Skin of body (tissue), 1 donor: ENCODE measurements at regions not wholly inside any gene's neighbourhood (a gene's known extent, or its start where the extent isn't known, plus 50 kb on each side); places are given as distances from the start of the nearest gene placed in this dataset.
"Not testable (repeated sequence)": the region's sequence is repeated elsewhere in the genome, so short reads cannot be mapped to it uniquely, and the experiment has no call there.

Source experiments
- DNase-seq: peaks from one replicate; lab custom pipeline; 2025; lab: John Stamatoyannopoulos, UW

DNA sequence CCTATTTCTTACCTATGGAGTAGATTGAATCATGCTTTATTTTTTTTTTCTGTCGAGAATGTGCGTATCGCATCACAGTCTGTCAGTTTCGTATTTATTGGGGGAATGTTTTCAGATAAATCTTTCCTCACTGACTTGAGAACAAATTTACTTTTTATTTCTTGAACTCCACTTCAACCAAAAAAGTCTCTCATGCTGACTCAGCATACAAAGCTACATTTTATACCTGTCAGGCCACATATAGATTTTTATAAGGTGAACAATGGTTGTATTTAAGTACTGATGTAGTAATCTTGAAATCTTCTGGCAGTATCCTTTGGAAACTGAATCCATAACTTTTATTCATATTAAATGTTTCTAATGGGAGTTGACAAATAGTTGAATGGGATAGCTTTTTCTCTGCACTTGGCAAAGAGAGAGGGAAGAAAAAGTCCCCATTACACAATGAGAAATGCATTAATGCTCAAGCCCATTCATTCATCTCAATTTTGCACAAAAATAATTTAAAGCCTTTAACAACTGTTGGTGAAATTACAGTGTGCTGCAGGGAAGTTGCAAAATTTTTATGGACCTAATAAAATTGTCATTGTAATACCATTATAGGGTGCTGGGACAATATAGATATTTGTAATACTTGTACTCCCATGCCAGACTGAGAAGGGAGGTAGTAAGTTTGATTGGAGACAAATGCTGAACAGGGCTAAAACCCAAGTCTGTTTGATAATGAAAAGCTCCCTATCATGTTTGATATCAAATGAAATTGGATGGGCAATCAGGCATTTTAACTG is 367.6 kb downstream of the HLX start:
- DNase-seq = peak; percentile 20

DNA sequence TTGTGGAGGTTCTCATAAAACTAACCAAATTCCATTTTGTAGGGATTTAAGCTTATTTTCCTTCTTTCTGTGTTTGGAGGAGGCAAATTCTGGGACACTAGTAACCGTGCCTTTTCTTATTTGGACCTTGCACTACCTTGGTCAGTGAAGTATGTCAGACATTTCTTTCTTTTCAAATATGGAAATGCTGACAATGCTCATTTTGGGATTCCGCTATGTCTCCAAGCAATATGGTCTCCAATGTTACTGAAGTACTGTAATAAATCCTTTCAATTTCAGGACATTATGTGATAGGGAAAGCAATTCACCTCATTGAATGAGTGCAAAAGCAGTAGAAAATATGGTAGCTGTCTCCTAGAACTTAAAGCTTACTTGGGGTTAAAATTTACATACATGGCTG is 372.3 kb downstream of the HLX start:
- no peak for DNase-seq

DNA sequence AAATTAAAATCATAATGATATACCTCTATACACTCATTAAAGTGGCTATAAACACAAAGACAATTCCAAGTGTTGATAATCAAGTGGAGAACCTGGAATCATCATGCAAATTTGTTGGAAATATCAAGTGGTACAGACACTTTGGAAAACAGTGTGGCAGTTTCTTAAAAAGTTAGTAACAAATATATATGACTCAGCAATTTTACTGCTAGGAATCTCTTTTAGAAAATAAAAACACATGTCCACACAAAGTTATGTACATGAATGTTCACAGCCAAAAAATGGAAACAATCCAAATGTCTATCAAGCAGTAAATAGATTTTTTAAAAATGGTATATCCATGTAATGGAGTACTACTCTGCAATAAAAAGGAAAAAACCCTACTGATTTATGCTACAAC is 375.6 kb downstream of the HLX start:
- DNase-seq = no peak

DNA sequence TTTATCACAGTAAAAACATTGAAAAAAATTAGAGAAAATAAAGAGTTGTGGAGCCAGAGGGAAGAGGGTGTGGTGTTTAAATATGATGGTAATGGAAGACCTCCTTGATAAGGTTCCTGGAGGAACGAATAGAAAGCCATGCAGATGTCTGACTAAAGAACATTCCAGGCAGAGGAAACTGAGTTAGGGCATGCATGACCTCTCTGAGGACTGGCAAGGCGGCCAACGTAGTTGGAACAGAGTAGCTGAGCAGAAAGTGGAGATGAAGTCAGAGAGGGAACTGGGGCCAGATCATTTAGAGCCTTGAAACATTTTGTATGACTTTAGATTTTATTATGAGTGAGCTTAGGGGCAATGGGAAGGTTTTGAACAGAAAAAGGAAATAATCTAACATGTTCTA is 377.5 kb downstream of the HLX start:
- DNase-seq = no peak

DNA sequence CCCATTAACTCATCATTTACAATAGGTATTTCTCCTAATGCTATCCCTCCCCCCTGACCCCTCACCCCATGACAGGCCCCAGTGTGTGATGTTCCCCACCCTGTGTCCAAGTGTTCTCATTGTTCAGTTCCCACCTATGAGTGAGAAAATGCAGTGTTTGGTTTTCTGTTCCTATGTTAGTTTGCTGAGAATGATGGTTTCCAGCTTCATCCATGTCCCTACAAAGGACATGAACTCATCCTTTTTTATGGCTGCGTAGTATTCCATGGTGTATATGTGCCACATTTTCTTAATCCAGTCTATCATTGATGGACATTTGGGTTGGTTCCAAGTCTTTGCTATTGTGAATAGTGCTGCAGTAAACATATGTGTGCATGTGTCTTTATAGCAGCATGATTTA is 378.3 kb downstream of the HLX start:
- DNase-seq = not testable (repeated sequence)

DNA sequence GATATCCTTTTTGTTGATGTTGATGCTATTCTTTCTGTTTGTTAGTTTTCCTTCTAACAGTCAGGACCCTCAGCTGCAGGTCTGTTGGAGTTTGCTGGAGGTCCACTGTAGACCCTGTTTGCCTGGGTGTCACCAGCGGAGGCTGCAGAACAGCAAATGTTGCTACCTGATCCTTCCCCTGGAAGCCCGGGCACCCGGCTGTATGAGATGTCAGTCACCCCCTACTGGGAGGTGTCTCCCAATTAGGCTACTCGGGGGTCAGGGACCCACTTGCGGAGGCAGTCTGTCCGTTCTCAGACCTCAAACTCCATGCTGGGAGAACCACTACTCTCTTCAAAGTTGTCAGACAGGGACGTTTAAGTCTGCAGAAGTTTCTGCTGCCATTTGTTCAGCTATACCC is 383.4 kb downstream of the HLX start:
- not testable (repeated sequence) for DNase-seq

DNA sequence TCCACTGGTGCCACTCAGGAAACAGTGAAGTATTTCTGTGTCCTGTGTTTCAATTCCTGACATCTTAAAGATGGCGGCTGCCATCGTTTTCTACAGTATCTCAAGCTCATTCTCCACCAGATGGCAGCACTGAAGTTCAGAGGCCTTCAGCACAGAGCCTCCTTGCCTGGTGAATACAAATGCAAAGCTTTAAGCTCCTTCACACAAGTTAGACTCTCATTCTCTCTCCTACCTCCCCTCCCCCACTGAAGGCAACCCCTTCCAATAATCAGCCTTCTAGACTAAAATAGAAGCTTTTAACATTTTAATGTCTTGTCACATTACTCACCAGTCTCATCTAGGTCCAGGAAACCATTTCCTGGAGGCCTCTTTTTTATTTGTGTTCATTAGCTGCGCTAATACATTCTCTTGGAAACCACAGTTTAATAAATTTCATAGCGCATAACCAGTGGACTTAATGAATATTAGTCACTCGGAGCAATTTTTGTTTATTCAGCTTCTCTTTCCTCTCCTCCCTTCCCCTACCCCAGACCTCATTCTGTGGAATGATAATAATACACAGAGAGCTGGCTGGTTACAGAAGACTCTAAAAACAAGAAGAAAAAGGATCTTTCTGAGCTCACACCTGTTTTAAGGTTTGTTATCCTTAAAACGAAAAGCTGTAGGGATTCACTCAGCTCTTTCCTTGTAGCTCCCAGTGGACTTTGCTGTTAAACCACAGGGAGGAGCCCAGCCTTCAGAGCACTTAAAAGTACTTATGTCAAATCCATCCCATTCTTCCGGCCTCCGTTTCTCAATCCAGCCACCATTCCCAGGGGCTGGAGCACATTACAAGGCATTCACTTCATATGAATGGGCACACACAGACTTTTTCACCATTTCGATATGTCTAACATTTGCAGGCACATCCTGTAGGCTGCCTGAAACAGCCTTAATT is 384.9 kb downstream of the HLX start:
- DNase-seq = peak; percentile 25

DNA sequence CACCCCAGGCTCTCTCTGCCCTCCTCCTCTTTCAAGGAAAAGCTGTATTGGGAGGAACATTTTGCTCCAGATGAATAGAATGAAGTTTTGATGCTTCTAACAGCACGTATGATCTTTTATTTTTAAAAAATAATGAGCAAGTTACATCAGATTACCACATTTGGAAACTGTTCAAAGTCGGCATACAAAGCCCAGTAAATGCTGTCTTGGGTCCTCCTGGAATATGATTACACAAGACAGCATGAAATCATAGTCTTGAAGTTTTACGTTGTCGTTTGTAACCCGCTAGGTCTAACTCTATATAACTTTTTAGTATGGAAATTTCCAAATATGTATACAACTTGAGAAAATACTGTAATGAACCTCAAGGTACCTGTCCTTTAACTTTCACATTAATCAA is 385.6 kb downstream of the HLX start:
- DNase-seq = no peak

DNA sequence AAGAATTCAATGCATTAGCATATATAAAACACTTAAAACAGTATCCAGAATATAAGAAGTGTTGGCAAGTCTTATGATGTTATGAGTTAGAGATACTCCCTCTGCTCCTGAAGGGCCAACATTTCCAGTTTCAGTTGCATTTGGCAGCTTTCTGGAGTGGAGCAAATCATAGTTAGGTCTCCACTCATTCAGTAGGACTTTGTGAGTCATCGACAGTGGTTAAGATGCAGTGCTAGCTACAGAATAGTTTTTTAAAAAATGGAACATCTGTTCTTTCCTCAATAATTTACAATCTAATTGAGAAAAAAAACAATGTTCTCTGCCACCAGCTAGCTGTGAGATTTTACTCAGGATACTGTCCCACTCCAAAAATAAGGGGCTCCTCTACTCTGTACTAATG is 389.1 kb downstream of the HLX start:
- DNase-seq = no peak

DNA sequence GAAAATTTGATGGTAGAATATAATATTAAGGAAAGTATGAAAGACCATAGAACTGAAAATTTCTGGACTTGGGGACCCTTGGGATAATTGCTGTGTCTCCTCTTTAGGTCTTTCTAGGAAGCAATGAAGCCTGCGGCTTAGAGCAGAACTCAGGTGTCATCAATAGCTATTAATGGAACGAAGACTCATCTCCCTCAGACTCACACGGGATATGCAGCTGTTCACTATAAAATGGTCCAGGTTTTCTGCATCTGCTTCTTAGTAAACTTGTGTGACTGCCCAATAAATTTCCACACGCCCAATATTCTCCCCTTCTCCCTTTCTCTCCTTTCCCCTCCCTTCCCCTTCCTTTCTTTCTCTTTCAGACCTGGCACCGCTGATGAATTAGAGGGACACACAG is 392.5 kb downstream of the HLX start:
- DNase-seq = no peak

DNA sequence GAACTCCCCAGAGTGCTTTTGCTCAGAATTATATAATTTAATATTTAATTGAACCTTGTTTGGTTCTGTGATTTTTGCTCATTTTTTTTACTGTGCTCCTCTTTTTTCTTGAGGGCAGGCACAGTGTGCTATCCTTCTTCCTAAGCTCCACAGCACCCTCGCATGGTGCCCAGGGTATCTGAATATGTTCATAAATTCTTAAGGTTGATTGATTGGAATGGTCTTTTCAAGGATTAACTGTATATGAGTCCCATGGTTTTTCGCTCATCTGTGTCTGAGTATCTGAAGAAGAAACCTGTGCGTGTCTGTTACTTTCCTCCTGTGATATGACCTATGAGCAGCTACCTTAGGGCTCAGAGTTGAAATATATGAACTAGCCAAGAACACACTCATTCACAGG is 393.7 kb downstream of the HLX start:
- no peak for DNase-seq

DNA sequence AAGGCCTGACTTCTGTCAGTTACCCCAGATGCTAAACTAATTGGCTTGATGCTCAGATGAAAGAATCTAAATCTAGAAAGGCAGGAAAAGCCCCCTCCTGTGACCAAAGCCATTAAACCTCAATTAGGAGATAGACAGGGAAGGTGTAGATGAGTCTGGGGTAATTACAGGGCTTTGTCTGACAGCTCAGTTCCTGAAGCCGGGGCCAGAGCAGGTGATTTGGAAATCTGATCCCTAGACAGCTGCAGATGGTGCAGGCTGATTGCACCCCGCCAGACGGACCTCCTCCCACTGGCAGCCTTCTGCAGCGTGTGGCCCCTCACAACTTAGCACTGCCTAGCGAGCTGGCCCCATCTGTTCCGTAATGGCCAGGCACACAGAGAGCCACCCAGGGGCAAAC is 395.1 kb downstream of the HLX start:
- DNase-seq = no peak

DNA sequence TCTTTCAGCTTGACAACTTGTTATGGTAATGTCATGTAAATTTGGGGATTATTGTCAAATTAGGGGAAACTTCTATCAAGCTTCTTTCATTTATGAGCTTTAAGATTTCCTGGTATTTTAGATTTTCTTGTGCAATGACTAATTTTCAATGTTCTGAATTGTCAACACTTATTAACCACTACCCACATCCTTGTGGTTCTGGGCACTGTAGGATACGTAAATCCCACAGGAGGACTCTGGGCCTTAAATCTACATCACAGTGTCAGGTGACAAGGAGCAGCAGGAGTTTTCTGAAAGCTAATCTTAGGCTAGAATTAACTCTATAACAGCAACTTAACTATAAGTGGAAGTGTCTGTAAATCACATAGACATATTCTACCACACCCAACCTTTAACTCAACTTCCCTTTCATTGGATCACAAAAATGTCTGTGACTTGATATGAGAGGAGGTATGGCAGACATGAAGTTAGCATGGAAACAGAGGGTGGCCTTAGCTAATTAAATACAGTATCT is 397.7 kb downstream of the HLX start:
- no peak for DNase-seq

DNA sequence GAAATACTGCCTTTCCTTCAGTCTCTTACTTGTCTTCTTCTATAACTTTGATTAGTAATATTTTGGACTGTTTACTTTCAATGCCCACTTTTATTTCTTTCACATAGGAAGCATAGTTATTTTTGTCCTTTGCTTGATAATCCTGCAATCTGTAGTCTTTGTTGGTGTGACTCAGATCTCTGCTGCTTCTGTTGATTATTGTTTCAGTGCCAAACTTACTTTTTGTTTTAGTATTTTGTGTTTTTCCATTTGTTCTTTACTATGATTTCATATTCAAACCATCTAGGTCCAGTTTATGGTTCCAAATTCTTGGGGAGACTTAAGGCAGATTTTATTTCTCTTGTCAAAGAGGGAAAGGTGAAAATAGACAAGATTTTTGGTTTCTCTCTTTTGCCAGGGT is 399.9 kb downstream of the HLX start:
- DNase-seq = no peak

DNA sequence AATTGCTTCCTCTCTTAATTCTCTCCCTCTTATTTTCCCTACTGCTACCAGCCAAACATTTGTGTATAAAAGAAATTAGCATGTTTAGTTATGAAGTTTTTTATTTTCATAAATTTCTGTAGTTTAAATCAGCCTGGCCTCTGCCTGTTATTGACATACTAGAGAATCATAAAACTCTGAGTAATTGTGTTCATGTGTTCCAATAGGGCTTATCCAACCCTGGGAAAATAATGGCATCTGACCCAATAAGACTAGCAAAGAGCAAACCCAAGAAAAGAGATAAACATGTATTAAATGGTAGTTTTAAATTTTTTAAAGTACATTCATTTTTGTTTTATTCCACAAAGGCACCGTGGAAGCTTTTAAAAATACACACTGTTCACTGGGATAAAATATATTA is 404.3 kb downstream of the HLX start:
- no peak for DNase-seq

DNA sequence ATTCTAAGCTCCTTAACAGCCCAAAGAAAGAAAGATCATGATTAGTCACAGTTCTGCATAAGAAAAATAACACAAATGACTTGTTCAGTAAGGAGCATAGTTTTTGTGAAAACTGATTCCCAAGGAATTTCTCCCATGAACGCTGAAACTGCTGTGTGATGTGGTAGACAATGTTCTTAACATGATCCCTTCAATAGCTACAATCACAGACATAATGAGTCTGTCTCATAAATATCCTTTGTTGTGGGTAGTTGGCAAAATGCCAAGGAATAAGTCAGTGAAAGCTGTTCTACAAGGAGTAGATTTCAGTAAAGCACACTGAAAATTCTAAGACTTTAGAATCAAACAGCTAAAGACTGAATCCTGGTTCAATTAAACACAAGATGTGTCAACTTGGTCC is 404.8 kb downstream of the HLX start:
- DNase-seq = peak; percentile 25

DNA sequence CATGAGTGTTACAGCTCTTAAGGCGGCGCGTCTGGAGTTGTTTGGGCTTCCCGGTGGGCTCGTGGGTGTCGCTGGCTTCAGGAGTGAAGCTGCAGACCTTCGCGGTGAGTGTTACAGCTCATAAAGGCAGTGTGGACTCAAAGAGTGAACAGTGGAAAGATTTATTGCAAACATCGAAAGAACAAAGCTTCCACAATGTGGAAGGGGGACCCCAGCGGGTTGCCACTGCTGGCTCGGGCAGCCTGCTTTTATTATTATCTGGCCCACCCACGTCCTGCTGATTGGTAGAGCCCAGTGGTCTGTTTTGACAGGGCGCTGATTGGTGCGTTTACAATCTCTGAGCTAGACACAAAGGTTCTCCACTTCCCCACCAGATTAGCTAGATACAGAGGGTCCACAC is 405.7 kb downstream of the HLX start:
- DNase-seq = not testable (repeated sequence)

DNA sequence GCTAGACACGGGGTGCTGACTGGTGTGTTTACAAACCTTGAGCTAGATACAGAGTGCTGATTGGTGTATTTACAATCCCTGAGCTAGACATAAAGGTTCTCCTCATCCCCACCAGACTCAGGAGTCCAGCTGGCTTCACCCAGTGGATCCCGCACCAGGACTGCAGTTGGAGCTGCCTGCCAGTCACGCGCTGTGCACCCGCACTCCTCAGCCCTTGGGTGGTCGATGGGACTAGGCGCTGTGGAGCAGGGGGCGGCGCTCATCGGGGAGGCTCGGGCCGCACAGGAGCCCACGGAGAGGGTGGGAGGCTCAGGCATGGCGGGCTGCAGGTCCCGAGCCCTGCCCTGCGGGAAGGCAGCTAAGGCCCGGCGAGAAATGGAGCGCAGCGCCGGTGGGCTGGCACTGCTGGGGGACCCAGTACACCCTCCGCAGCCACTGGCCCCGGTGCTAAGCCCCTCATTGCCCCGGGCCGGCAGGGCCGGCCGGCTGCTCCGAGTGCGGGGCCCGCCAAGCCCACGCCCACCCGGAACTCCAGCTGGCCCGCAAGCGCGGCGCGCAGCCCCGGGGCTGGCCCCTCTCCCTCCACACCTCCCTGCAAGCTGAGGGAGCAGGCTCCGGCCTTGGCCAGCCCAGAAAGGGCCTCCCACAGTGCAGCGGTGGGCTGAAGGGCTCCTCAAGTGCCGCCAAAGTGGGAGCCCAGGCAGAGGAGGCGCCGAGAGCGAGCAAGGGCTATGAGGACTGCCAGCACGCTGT is 406.4 kb downstream of the HLX start:
- not testable (repeated sequence) for DNase-seq

DNA sequence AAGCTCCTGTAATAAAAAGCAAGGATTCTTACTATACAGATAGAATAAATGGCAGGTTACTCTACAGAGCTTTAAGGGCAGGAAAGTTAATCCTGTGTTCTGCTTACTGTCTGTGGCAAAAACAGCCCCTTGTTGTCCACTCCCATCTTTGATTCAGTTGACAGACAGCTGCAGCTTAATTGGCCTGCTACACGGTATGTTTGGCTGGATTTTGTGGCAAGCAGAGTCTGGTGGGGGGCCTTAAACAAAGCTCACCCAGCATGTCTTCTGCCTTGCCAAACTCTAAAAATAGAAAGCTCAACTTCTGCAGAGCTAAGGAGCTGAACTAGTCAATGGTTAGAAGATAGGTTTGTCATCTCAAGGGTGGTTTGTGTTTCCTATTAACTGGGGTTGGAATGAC is 407.2 kb downstream of the HLX start:
- DNase-seq = no peak

DNA sequence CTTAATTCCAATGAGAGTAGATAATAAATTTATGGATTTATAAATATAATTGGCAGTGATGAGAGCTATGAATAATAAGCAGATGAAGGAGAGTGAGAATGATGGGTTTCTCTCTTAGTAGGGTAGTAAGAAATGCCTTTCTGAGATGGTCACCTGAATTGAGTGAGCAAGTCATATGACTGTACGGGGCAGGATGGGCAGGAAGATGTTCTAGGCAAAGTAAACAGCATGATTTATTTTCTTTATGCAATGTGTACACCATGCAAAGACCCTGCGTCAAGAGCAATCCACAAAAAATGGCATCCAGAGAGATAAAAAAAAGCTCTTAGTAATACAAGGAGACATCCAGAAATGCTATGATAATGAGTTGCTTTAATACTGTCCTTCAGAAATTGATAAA is 409.9 kb downstream of the HLX start:
- no peak for DNase-seq

DNA sequence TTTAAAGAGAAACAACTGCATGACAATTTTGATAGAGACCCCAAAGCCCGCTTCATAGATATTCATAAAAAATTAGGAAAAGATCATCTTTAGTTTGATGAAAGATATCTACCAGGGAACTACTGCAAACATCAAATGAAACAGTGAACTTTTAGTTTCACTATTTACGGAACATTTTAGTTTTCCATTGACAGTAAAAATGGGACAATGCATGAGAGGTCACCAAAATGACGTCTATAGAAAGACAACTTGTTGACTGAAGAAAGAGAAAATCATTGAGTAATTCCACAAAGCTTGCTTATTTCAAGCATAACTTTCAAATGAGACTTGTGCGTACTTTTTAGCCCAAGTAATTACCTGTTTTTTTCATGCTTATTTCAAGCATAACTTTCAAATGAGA is 411.4 kb downstream of the HLX start:
- no peak for DNase-seq

DNA sequence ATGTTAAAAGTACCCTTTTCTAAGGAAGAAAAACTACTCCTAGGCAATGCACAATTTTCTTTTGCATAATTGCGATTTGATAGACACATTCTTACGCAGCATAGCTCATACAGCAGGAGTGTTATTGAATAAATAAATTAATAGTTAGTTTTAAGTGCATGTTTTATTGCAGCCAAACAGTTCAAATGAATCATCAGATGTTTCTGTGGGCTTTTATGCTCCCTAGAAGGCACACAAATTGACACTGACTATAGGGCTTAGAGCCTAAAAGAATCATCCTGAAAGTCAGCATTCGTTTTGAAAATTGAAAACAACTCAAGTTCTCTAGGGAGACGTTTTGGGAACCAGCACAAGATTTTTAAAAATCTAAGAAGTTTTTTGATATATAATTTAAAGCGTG is 411.9 kb downstream of the HLX start:
- DNase-seq = no peak
